Liver (tissue), 7 donors: ENCODE measurements at regions not wholly inside any gene's neighbourhood (a gene's known extent, or its start where the extent isn't known, plus 50 kb on each side); places are given as distances from the start of the nearest gene placed in this dataset.
"Not testable (repeated sequence)": the region's sequence is repeated elsewhere in the genome, so short reads cannot be mapped to it uniquely, and the experiment has no call there.

Experiments used
- DNase-seq: peaks from one replicate; pipeline ENCODE4 v3.0.0-alpha.2; 2017; ENCODE audit warnings: low spot score
- H3K27ac ChIP-seq, 2 donors: one replicate each; pipeline ENCODE4 v1.7.0; 2013; ENCODE audit warnings: inconsistent platforms in 2 of 2, low read length in 2 of 2, control low read depth in 1 of 2, low read depth in 1 of 2, mild to moderate bottlenecking in 1 of 2
- H3K27me3 ChIP-seq, 4 donors: one replicate each; pipeline versions ENCODE4 v1.6.1 to v1.7.0; 2013; ENCODE audit warnings: low read length in 3 of 4, inconsistent platforms in 1 of 4, mild to moderate bottlenecking in 1 of 4, moderate library complexity in 1 of 4; ENCODE audit not compliant: control insufficient read depth in 4 of 4, insufficient read depth in 4 of 4
- H3K36me3 ChIP-seq, 4 donors: one replicate each; pipeline versions ENCODE4 v1.6.1 to v1.7.0; 2013; ENCODE audit warnings: low read length in 3 of 4, mild to moderate bottlenecking in 3 of 4, low read depth in 1 of 4, moderate library complexity in 1 of 4; ENCODE audit not compliant: control insufficient read depth in 4 of 4, insufficient read depth in 3 of 4
- H3K4me1 ChIP-seq, 4 donors: one replicate each; pipeline versions ENCODE4 v1.6.1 to v1.7.0; 2013; ENCODE audit warnings: low read length in 3 of 4, mild to moderate bottlenecking in 3 of 4, moderate library complexity in 1 of 4; ENCODE audit not compliant: control insufficient read depth in 4 of 4, insufficient read depth in 4 of 4
- H3K4me3 ChIP-seq, 3 donors: one replicate each; pipeline versions ENCODE4 v1.6.1 to v1.7.0; 2013; ENCODE audit warnings: low read length in 3 of 3, control low read depth in 1 of 3, low read depth in 1 of 3, mild to moderate bottlenecking in 1 of 3
- H3K9ac ChIP-seq, 2 donors: one replicate each; pipeline ENCODE4 v1.7.0; 2013; ENCODE audit warnings: low read length in 2 of 2, mild to moderate bottlenecking in 2 of 2, moderate library complexity in 2 of 2, control low read depth in 1 of 2, low read depth in 1 of 2
- H3K9me3 ChIP-seq, 4 donors: one replicate each; pipeline versions ENCODE4 v1.6.1 to v1.7.0; 2013; ENCODE audit warnings: low read length in 3 of 4; ENCODE audit not compliant: control insufficient read depth in 4 of 4
- EGR1 ChIP-seq, 2 donors: IDR thresholded peaks; 2 replicates each; pipeline ENCODE4 v1.6.1; 2016 to 2018; ENCODE audit warnings: antibody characterized with exemption in 2 of 2, low read depth in 2 of 2
- FOXA1 ChIP-seq: IDR thresholded peaks from 2 replicates; pipeline ENCODE4 v1.6.1; 2016; ENCODE audit warnings: antibody characterized with exemption
- GABPA ChIP-seq, 2 donors: IDR thresholded peaks in 1 of 2; conservative IDR thresholded peaks in 1 of 2; 2 replicates each; pipeline ENCODE4 v1.6.1; 2016; ENCODE audit warnings: antibody characterized with exemption in 2 of 2, mild to moderate bottlenecking in 1 of 2, moderate library complexity in 1 of 2
- HNF4G ChIP-seq: IDR thresholded peaks from 2 replicates; pipeline ENCODE4 v1.6.1; 2016; ENCODE audit warnings: antibody characterized with exemption
- NR2F2 ChIP-seq: IDR thresholded peaks from 2 replicates; pipeline ENCODE4 v1.6.1; 2016; ENCODE audit warnings: antibody characterized with exemption
- RAD21 ChIP-seq, 2 donors: IDR thresholded peaks; 2 replicates each; pipeline ENCODE4 v1.6.1; 2016; ENCODE audit warnings: antibody characterized with exemption in 2 of 2, mild to moderate bottlenecking in 2 of 2
- SP1 ChIP-seq: IDR thresholded peaks from 2 replicates; pipeline ENCODE4 v1.6.1; 2018; ENCODE audit warnings: antibody characterized with exemption, mild to moderate bottlenecking
- WGBS: extraction: QIAGEN DNeasy Blood & Tissue Kit; methylation state at CpG from one replicate; pipeline ENCODE4 v1.1.7; 2013; 5-methylcytosine and 5-hydroxymethylcytosine counted together
- TF ChIP-seq, protein P1 (sequence below): IDR thresholded peaks from 2 replicates; pipeline ENCODE4 v1.6.1; 2016; ENCODE audit warnings: antibody characterized with exemption
- TF ChIP-seq, protein P2 (sequence below): IDR thresholded peaks from 2 replicates; pipeline ENCODE4 v1.6.1; 2016; ENCODE audit warnings: antibody characterized with exemption, mild to moderate bottlenecking
- donor health status: healthy.
- donor health status: healthy.
- donor health status: healthy.
- donor health status: healthy.

DNA sequence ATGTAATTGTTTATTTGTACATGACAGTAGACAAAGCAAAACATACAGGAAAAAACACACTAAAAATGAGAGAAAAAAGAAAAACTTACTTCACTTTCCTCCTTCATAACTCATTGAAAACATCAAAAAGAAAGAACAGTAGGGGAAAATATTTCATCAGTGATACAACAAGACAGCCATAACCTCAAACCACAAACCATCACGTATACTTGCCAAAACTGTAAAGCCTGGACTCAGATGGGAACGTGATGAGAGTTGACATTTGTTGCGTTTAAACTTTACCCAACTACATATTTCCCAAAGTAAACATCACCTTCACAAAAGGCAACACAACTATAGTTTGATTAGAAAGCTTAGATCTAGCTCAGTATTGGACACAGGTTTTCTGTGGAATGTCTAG is 278.2 kb upstream of the COL3A1 start:
- Histone ChIP-seq H3K9ac (no peak overlapping the region), H3K4me3 (no peak overlapping the region), H3K36me3 (no peaks in the 10 kb centered on the region), H3K9me3 (no peaks in the 10 kb centered on the region), H3K27me3 (no peaks in the 10 kb centered on the region), H3K4me1 (no peaks in the 10 kb centered on the region), H3K27ac (no peak overlapping the region)
- 28% methylated on average over 3 of the region's 3 CpGs for WGBS
- DNase-seq = no peak
- TF ChIP-seq, protein P1, sequence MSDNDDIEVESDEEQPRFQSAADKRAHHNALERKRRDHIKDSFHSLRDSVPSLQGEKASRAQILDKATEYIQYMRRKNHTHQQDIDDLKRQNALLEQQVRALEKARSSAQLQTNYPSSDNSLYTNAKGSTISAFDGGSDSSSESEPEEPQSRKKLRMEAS = no peak
- no peak for TF ChIP-seq GABPA (IDR thresholded peaks at IDR 0.05 in 1 of 2, conservative IDR thresholded peaks at IDR 0.05 in 1 of 2)

DNA sequence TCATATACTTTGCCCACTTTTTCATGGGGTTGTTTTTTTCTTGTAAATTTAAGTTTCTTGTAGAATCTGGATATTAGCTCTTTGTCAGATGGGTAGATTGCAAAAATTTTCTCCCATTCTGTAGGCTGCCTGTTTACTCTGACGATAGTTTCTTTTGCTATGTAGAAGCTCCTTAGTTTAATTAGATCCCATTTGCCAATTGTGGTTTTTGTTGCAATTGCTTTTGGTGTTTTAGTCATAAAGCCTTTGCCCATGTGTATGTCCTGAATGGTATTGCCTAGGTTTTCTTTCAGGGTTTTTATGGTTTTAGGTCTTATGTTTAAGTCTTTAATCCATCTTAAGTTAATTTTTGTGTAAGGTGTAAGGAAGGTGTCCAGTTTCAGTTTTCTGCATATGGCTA is 276.0 kb upstream of the COL3A1 start:
- not testable (repeated sequence) for H3K9me3 ChIP-seq, H3K27ac ChIP-seq, H3K27me3 ChIP-seq, H3K4me1 ChIP-seq, DNase-seq, H3K36me3 ChIP-seq, H3K9ac ChIP-seq, H3K4me3 ChIP-seq
- 86% methylated on average over 1 of the region's 1 CpG for WGBS

DNA sequence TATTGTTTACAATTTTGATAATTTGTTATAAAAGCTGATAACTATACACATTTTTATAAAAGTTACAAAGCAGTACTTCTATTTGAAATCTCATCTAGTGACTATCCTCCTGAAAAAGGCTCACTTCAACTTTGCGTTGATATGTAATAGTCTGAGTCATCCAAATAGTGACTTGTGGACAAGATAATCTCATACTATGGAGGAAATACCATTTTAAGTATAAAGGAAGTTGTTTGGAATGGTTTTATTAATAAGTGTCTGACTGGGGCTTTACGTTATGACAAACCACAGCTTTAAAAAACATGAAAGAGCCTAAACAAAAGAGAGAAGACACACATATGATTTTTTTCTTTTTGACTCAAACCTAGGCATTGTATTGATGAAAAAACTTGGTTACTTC is 272.3 kb upstream of the COL3A1 start:
- no peak for TF ChIP-seq NR2F2
- TF ChIP-seq RAD21 (IDR thresholded peaks at IDR 0.05) = no peak
- no peak for TF ChIP-seq GABPA (IDR thresholded peaks at IDR 0.05 in 1 of 2, conservative IDR thresholded peaks at IDR 0.05 in 1 of 2)
- no peak for TF ChIP-seq FOXA1
- TF ChIP-seq, protein P2, sequence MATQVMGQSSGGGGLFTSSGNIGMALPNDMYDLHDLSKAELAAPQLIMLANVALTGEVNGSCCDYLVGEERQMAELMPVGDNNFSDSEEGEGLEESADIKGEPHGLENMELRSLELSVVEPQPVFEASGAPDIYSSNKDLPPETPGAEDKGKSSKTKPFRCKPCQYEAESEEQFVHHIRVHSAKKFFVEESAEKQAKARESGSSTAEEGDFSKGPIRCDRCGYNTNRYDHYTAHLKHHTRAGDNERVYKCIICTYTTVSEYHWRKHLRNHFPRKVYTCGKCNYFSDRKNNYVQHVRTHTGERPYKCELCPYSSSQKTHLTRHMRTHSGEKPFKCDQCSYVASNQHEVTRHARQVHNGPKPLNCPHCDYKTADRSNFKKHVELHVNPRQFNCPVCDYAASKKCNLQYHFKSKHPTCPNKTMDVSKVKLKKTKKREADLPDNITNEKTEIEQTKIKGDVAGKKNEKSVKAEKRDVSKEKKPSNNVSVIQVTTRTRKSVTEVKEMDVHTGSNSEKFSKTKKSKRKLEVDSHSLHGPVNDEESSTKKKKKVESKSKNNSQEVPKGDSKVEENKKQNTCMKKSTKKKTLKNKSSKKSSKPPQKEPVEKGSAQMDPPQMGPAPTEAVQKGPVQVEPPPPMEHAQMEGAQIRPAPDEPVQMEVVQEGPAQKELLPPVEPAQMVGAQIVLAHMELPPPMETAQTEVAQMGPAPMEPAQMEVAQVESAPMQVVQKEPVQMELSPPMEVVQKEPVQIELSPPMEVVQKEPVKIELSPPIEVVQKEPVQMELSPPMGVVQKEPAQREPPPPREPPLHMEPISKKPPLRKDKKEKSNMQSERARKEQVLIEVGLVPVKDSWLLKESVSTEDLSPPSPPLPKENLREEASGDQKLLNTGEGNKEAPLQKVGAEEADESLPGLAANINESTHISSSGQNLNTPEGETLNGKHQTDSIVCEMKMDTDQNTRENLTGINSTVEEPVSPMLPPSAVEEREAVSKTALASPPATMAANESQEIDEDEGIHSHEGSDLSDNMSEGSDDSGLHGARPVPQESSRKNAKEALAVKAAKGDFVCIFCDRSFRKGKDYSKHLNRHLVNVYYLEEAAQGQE = no peak
- H3K4me1 ChIP-seq = no peaks in the 10 kb centered on the region
- no peak overlapping the region for H3K27ac ChIP-seq
- H3K27me3 ChIP-seq = no peaks in the 10 kb centered on the region
- no peaks in the 10 kb centered on the region for H3K36me3 ChIP-seq
- DNase-seq = no peak
- H3K9me3 ChIP-seq = no peaks in the 10 kb centered on the region
- WGBS = 57% methylated on average over 2 of the region's 2 CpGs
- H3K9ac ChIP-seq = no peak overlapping the region
- H3K4me3 ChIP-seq = no peak overlapping the region

DNA sequence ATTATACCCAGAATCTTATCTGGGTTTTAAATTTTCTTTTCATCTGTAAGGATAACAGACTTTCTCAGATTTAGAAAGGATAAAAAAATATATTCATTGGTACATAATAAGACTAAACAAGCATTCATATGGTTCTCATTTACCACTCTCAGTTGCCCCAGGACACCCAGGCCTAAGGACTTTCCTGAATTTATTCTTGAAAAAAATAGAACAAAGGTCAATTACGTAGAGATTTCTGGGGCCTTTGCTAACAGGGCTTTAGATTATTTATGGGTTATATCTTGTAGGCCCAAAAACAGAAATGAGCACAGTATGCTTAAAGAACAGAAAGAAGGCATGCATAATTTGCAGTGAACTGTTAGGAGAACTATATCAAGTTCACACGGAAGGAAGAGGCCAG is 269.0 kb upstream of the COL3A1 start:
- WGBS = 75% methylated on average over 2 of the region's 2 CpGs

More for the DNA sequence above, 269.0 kb upstream of the COL3A1 start:
- Histone ChIP-seq H3K9me3 (no peaks in the 10 kb centered on the region), H3K27ac (no peak overlapping the region), H3K9ac (no peak overlapping the region), H3K36me3 (no peaks in the 10 kb centered on the region), H3K4me1 (no peaks in the 10 kb centered on the region), H3K4me3 (no peak overlapping the region), H3K27me3 (no peaks in the 10 kb centered on the region)
- TF ChIP-seq EGR1 (IDR thresholded peaks at IDR 0.05; ENCODE audit: low read depth in 2 of 2) (no peak), SP1 (no peak), NR2F2 (no peak), HNF4G (no peak), RAD21 (IDR thresholded peaks at IDR 0.05) (no peak)
- DNase-seq = no peak
